ENCODE measurements at regions not wholly inside any gene's neighbourhood (a gene's known extent, or its start where the extent isn't known, plus 50 kb on each side); places are given as distances from the start of the nearest gene placed in this dataset.

- no peak for TF ChIP-seq POLR2A (IDR thresholded peaks at IDR 0.05)
- TF ChIP-seq, protein P1, sequence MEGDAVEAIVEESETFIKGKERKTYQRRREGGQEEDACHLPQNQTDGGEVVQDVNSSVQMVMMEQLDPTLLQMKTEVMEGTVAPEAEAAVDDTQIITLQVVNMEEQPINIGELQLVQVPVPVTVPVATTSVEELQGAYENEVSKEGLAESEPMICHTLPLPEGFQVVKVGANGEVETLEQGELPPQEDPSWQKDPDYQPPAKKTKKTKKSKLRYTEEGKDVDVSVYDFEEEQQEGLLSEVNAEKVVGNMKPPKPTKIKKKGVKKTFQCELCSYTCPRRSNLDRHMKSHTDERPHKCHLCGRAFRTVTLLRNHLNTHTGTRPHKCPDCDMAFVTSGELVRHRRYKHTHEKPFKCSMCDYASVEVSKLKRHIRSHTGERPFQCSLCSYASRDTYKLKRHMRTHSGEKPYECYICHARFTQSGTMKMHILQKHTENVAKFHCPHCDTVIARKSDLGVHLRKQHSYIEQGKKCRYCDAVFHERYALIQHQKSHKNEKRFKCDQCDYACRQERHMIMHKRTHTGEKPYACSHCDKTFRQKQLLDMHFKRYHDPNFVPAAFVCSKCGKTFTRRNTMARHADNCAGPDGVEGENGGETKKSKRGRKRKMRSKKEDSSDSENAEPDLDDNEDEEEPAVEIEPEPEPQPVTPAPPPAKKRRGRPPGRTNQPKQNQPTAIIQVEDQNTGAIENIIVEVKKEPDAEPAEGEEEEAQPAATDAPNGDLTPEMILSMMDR (IDR thresholded peaks at IDR 0.05): no peak
These were observed 73.4 kb upstream of the PRR23C start for GRCh38 chr3:139117883-139118760.
